Activated gamma-delta T cell treated with Interleukin-2 at 50 U/mL for 16 hours (primary cell): ENCODE measurements at regions not wholly inside any gene's neighbourhood (a gene's known extent, or its start where the extent isn't known, plus 50 kb on each side); places are given as distances from the start of the nearest gene placed in this dataset.

Source experiments
- DNase-seq: peaks from one replicate; pipeline ENCODE4 v3.0.0-alpha.2; 2020

DNA sequence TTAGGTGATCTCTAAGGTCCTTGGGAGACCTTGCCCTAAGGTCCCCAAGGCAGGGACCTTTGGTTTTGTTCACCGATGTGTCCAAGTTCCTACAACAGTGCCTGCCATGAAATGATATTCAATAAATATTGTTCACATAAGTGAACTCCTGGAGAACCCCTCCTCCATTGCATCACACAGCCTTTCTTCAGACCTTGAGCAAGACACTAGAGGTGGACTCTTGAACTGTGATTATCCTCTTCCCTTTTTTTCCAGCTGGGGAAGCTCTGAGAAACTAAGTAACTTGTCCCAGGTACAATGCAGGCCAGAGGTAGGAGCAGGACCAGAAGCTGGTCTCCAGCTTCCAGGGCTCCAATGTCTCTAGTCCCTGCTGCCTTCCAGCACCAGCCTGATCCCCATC, 76.6 kb upstream of the LMO1 start:
- no peak for DNase-seq

- DNase-seq = no peak
Observed at GRCh38 chr11:8339592-8340022, 75.9 kb upstream of the LMO1 start.

DNA sequence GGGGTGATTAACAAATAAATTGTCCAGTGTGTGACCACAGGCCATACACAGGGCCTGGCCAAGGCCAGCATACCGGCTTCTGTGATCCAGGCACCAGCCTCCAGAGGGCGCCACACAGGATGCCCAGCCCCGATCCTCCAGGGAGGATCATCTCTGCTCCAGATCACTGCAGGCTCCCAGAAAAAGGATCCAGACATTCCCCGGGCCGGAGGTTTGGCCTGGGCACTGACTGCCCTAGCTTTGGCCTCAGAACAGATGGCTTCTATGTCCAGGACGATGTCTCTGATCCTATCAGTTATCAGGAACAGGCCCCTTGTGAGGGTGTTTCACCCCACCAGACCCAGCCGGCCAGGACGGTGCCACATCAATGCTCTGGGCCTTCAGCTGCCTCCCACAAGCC, 74.5 kb upstream of the LMO1 start:
- no peak for DNase-seq

DNA sequence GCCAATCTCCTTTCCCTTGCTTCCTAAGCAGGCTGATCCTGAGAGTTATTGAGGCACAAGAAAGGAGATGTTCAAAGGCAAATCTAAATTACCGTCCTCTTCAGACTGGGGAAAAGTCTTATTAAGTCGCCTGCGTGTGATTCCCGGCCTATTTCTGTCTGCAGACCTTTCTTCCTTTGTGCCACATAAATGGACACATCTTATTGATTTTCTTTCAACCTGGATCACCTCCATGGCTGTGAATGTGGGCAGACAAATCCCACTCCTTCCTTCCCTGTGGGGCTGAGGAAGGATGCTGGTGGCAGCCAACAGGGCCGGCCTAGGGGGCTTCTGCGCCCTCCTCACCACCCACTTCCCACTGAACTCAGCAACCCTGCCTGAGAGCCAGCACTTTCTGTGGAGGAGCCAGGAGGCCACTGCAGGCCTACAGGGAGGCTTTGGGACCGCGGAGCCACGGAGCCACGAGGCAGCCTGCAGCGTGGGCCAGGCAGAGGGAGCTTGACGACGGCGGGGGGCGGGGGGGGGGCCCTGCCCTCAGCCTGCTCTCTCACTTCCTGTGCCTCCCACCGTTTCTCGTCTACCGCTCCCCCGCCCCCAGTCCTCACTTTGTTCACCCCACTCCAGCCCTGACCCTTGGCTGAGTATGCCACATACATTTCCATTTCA, 73.6 kb upstream of the LMO1 start:
- DNase-seq = no peak

GRCh38 chr11:8336356-8337129, 72.9 kb upstream of the LMO1 start:
- no peak for DNase-seq

GRCh38 chr11:8335683-8336082, 72.0 kb upstream of the LMO1 start:
- DNase-seq = no peak

- DNase-seq = no peak
Observed at GRCh38 chr11:8335186-8335585, 71.5 kb upstream of the LMO1 start.

DNA sequence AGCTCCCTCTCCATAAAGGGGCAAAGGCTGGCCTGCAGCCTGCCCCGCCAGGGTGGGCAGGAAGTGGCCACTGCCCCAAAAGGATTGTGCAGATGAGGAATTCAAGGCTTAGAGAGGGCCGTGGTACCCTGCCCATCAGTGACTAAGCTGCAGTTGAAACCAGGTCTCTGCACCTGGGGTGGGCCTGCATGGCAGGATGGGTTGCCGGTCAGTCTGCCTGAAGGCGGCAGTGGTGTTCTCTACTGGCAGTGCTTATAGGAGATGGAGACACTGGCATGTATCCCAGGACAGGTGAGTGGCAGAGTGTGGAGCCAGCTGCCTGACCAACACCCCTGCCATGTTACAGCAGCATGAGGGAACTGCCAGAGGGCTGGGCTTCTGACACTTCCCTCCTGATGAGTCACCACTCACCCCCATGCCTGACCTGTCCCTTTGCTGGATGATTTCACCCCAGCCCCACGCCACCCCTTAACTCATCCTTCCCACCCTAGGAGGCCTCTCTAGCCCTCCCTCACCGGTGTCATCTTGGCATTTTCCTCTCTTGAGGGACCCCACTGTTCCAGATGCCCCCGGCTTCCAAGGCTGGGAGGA, 70.2 kb upstream of the LMO1 start:
- no peak for DNase-seq

- DNase-seq = no peak
Observed at GRCh38 chr11:8333376-8333775, 69.7 kb upstream of the LMO1 start.

DNA sequence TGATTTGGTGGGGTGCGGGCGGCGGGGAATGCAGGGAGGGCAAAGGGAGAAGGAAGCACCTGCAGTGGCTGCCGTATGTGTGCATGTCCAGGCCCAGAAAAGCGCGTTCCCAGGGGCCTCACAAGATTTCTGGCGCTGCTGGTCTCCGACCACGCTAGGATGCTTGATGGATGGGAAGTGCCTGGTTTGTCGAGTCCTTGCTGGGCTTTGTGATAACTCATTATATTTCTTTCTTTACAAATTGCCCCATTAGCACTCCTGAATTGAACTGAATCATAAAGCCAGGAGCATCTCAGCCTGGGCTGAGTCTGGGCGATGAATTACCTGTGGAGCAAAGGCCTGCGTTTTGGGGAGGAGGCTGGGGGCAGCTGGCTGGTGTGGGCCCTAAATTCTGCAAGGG, 69.2 kb upstream of the LMO1 start:
- DNase-seq = no peak

DNA sequence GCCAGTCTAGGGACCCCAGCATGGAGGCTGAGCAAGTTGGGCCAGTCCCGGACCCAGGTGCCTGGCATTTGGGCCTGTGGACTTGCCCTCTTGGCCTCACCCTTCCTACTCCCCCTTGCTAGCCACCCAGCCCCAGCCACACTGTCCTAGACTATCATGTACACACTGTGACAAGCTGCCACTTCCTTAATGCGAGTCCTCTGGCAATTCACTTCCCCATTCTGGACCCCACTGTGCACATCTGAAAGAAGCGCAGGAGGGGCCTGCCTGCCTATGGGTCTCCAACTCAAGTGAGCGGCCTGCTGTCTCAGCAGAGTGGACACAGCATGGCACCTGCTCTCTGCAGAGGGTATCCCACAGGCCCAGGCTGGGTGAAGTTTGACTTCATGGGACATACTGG, 68.5 kb upstream of the LMO1 start:
- DNase-seq = no peak

- DNase-seq = no peak
Observed at GRCh38 chr11:8331767-8332166, 68.1 kb upstream of the LMO1 start.

DNA sequence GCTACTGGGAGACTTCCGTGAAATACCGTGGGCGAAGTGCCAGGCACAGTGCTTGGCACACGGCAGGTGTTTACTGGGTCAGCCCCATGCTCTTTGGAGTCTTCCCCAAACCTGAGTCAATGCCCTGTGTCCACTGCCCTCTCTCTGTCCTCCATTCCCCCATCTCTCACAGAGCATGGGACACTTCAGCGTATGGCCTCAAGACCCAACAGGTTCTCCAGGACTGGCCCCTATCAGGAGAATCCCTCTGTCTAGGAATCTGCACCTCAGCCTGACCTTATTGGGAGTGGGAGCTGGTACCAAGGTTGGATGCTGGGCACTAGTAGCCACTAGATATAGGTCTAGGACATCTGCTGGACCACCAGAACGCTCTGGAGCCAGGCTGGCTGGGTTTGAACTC, 67.2 kb upstream of the LMO1 start:
- no peak for DNase-seq

- DNase-seq = no peak
Observed at GRCh38 chr11:8330404-8330803, 66.7 kb upstream of the LMO1 start.

DNA sequence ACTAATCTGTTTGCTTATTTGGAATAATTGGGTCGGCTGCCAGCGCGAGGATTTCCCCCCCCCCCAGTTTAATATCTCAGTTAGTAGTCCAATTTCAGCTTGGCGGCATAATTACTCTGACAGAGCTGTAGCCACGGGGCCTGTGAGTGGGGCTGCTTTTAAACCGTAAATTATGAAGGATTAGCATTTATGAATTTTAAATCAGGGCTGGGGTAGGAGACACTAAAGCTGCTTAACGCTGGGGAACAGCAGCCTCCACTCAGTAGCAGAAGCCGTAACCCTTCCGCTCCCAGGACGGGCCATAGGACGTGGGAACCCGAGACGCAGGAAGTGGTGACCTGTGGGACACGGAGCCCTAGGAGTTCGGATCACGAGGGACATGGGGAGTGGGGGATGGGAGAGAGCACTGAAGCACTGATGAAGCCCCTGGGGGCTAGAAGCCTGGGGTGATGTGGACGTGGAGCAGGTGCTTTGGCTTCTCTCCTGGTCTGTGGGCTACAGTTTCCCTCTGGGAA, 66.2 kb upstream of the LMO1 start:
- DNase-seq = no peak

GRCh38 chr11:8329336-8329735, 65.7 kb upstream of the LMO1 start:
- no peak for DNase-seq

- DNase-seq = peak; percentile 38
Observed at GRCh38 chr11:8328848-8329330, 65.2 kb upstream of the LMO1 start.

DNA sequence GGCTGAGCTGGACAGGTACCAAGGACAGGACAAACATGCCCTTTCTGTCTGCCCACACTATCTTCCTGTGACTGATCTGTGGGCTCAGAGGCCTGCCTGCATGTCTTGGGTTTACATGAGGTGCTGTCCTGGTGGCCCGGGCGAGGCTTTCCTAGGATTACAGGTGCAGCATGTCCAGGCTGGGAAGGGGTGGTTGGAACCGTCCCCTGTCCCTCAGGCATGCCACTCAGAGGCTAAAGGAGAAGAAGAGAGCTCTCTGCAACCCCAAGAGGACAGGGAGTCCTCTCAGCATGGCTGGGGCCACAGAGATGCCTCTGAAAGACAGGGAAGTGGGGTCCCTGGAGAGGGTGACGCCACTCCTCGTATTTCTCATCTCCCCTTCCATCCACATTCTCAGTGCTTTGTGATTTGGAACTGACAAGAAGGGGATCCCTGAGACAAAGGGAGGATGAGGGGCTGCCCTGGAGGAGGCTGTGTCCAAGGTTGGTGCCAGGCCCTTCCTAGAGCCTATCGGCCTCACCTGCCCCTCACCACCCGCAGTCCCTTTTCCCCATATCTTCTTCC, 64.6 kb upstream of the LMO1 start:
- no peak for DNase-seq

GRCh38 chr11:8327761-8328192, 64.1 kb upstream of the LMO1 start:
- DNase-seq = no peak

- DNase-seq = no peak
Observed at GRCh38 chr11:8326337-8326736, 62.7 kb upstream of the LMO1 start.

GRCh38 chr11:8325591-8326304, 62.1 kb upstream of the LMO1 start:
- DNase-seq = no peak

GRCh38 chr11:8323161-8323935, 59.7 kb upstream of the LMO1 start:
- no peak for DNase-seq
